NB4 (cell line): ENCODE measurements at regions not wholly inside any gene's neighbourhood (a gene's known extent, or its start where the extent isn't known, plus 50 kb on each side); places are given as distances from the start of the nearest gene placed in this dataset.
A peak's percentile ranks its signal among the peaks of the same experiment; 100 is the strongest.
"Not testable (repeated sequence)": the region's sequence is repeated elsewhere in the genome, so short reads cannot be mapped to it uniquely, and the experiment has no call there.

ENCODE experiments used
- DNase-seq: peaks from one replicate; pipeline ENCODE4 v3.0.0; 2010; ENCODE audit warnings: low read depth
- H3K4me3 ChIP-seq: one replicate; pipeline ENCODE4 v1.5.1; 2011; ENCODE audit warnings: mild to moderate bottlenecking, low read depth, low read length, moderate library complexity
- CTCF ChIP-seq: IDR thresholded peaks from one replicate; pipeline ENCODE4 v1.5.1; 2012; ENCODE audit warnings: low read depth, low read length
- MAX ChIP-seq: IDR thresholded peaks from 2 replicates; pipeline ENCODE4 v1.6.1; 2011; ENCODE audit warnings: low read depth, low read length
- MYC ChIP-seq: IDR thresholded peaks from 2 replicates; pipeline ENCODE4 v1.6.1; 2011; ENCODE audit warnings: low read depth, low read length
- POLR2A ChIP-seq: IDR thresholded peaks from 2 replicates; pipeline ENCODE4 v1.6.1; 2011; ENCODE audit warnings: mild to moderate bottlenecking; ENCODE audit not compliant: insufficient read length; ENCODE audit errors: extremely low read depth

- DNase-seq: peak; percentile 7
- no peak overlapping the region for H3K4me3 ChIP-seq
- TF ChIP-seq MYC: no peak
- no peak for TF ChIP-seq CTCF
- no peak for TF ChIP-seq MAX
- TF ChIP-seq POLR2A: no peak
Measured at GRCh38 chr4:181796502-181796901, 446.7 kb upstream of the TENM3 start.

GRCh38 chr4:181798536-181798935 is 444.7 kb upstream of the TENM3 start:
- no peak for DNase-seq
- no peak for TF ChIP-seq MAX
- no peak for TF ChIP-seq CTCF
- no peak for TF ChIP-seq MYC
- TF ChIP-seq POLR2A: no peak

GRCh38 chr4:181799561-181800069 is 443.6 kb upstream of the TENM3 start:
- no peak for DNase-seq
- TF ChIP-seq CTCF: no peak
- TF ChIP-seq MAX: no peak
- no peak for TF ChIP-seq MYC
- TF ChIP-seq POLR2A: no peak
- H3K4me3 ChIP-seq: no peak overlapping the region

More at GRCh38 chr4:181798536-181798935, 444.7 kb upstream of the TENM3 start:
- H3K4me3 ChIP-seq: no peak overlapping the region

GRCh38 chr4:181802207-181802606 is 441.0 kb upstream of the TENM3 start:
- no peak for TF ChIP-seq CTCF
- no peak for TF ChIP-seq MAX
- no peak for TF ChIP-seq POLR2A
- TF ChIP-seq MYC: no peak
- DNase-seq: no peak
- no peak overlapping the region for H3K4me3 ChIP-seq

GRCh38 chr4:181807771-181808170 is 435.4 kb upstream of the TENM3 start:
- DNase-seq: no peak
- TF ChIP-seq MAX: no peak
- TF ChIP-seq MYC: no peak
- no peak for TF ChIP-seq POLR2A
- no peak for TF ChIP-seq CTCF
- H3K4me3 ChIP-seq: no peak overlapping the region

GRCh38 chr4:181810711-181811110 is 432.5 kb upstream of the TENM3 start:
- no peak for DNase-seq
- TF ChIP-seq CTCF: no peak
- TF ChIP-seq POLR2A: no peak

GRCh38 chr4:181811550-181811949 is 431.7 kb upstream of the TENM3 start:
- H3K4me3 ChIP-seq, DNase-seq: not testable (repeated sequence)

More at GRCh38 chr4:181810711-181811110, 432.5 kb upstream of the TENM3 start:
- H3K4me3 ChIP-seq: no peak overlapping the region
